ENCODE measurements at regions not wholly inside any gene's neighbourhood (a gene's known extent, or its start where the extent isn't known, plus 50 kb on each side); places are given as distances from the start of the nearest gene placed in this dataset.
"Not testable (repeated sequence)": the region's sequence is repeated elsewhere in the genome, so short reads cannot be mapped to it uniquely, and the experiment has no call there.

DNA sequence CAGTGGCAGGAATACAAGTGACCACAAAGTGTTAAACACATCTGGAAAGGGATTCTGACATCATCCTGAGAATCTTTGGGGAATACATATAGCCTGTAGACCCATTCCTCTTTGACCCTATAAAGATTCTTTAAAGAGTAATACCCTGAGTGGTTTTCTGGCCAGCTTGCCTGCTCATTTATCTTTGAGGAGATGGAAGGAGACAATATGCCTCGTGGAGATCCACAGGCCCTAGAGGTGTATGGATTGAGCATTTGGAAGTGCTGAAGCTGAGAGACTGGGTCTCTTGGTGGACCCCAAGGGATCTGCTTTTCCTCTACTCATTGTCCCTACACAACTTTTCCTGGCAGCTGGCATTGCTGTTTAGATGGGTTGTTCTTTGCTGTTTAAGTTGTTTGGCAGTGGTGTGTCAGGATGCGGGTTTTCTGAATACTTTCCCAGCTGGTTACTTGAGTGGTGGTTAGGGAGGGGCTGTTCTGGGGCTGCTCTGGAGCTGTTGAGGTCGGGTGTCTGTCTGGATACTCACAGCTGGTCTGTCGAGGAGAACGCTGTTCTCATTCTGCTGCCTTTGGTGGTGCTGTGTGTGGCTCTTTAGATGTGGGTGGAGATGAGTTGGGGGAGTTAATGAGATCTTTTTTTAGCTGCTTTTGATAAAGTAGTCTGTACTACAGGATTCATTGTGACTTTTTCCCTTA, 50.1 kb upstream of the FAM72C start:
- H3K9me3 ChIP-seq (ENCODE audit: control extremely low read depth in 1 of 5, control insufficient read depth in 4 of 5, insufficient read depth in 2 of 5, low read depth in 1 of 5, low read length in 4 of 5); H3K27me3 ChIP-seq (replicated peaks in 2 of 5; ENCODE audit: control insufficient read depth in 4 of 5, insufficient read depth in 5 of 5, low read length in 4 of 5); CTCF ChIA-PET; H3K36me3 ChIP-seq (ENCODE audit: control insufficient read depth in 4 of 4, insufficient read depth in 4 of 4, low read length in 3 of 4); DNase-seq; H3K27ac ChIP-seq (ENCODE audit: insufficient read depth in 1 of 2, low read depth in 1 of 2, low read length in 2 of 2, poor library complexity in 1 of 2, severe bottlenecking in 2 of 2); H3K4me3 ChIP-seq (ENCODE audit: control insufficient read depth in 1 of 7, extremely low read depth in 1 of 7, insufficient read depth in 4 of 7, low read depth in 2 of 7, low read length in 6 of 7); POLR2A ChIA-PET; H3K4me1 ChIP-seq (ENCODE audit: control extremely low read depth in 1 of 4, control insufficient read depth in 4 of 4, insufficient read depth in 4 of 4, low read length in 3 of 4): not testable (repeated sequence)
- WGBS (ENCODE audit: insufficient coverage) = no CpG with 5 or more reads among the region's 5 CpGs
